OCI-LY3 (cell line): ENCODE measurements at regions not wholly inside any gene's neighbourhood (a gene's known extent, or its start where the extent isn't known, plus 50 kb on each side); places are given as distances from the start of the nearest gene placed in this dataset.

Source experiments
- EZH2phosphoT487 ChIP-seq: fragments of 200-600 bp; shearing (Covaris generic); IDR thresholded peaks from 2 replicates; pipeline ENCODE4 v1.6.1; 2018; ENCODE audit warnings: antibody characterized with exemption, mixed run types, low read depth
- TF ChIP-seq, protein P1 (sequence below): fragments of 200-600, 300-600 bp; sonication (generic); IDR thresholded peaks from 2 replicates; pipeline ENCODE4 v1.5.1; 2014; ENCODE audit warnings: antibody characterized with exemption, low read length, low read depth

DNA sequence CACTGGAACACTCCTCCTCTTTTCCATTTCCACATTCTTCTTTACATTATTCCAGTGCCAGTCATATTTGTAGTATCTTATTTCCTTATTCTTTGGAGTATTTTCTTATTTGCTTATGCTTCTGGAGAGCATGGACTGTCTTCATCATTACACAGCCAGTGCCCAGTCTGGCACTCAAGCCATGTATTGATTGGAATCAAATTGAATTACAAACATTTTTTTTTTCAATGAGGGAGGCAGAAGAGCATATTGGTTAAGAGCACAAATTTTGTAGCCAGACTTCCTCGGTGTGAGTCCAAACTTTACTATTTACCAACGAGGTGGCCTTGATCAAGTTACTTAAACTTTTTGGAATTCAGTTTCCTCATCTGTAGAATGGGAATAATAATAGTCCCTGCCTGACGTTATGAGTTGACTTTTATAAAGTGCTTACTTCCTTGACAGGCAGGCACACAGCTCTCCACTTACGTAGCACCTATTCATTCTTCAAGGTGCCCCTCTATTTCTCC is 186.6 kb upstream of the BCL6 start:
- TF ChIP-seq, protein P1, sequence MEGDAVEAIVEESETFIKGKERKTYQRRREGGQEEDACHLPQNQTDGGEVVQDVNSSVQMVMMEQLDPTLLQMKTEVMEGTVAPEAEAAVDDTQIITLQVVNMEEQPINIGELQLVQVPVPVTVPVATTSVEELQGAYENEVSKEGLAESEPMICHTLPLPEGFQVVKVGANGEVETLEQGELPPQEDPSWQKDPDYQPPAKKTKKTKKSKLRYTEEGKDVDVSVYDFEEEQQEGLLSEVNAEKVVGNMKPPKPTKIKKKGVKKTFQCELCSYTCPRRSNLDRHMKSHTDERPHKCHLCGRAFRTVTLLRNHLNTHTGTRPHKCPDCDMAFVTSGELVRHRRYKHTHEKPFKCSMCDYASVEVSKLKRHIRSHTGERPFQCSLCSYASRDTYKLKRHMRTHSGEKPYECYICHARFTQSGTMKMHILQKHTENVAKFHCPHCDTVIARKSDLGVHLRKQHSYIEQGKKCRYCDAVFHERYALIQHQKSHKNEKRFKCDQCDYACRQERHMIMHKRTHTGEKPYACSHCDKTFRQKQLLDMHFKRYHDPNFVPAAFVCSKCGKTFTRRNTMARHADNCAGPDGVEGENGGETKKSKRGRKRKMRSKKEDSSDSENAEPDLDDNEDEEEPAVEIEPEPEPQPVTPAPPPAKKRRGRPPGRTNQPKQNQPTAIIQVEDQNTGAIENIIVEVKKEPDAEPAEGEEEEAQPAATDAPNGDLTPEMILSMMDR: no peak
- TF ChIP-seq EZH2phosphoT487: no peak
